RWPE1 (cell line): ENCODE measurements at regions not wholly inside any gene's neighbourhood (a gene's known extent, or its start where the extent isn't known, plus 50 kb on each side); places are given as distances from the start of the nearest gene placed in this dataset.
"Not testable (repeated sequence)": the region's sequence is repeated elsewhere in the genome, so short reads cannot be mapped to it uniquely, and the experiment has no call there.

Experiments used
- CTCF ChIA-PET: fragments of 350-600 bp; sonication (Branson Sonifier 250); formaldehyde crosslinking; extraction: SDS; loops from one replicate; lab custom pipeline; 2021; lab: Yijun Ruan, JAX
- POLR2A ChIA-PET: fragments of 400-600 bp; formaldehyde crosslinking; extraction: SDS; loops from one replicate; lab custom pipeline; 2020; ENCODE audit warnings: antibody characterized with exemption; ENCODE audit not compliant: low non-redundant PET; lab: Yijun Ruan, JAX
- DNase-seq: peaks from one replicate; pipeline ENCODE4 v3.0.0; 2012; ENCODE audit warnings: low spot score
- H3K27ac ChIP-seq: fragments of 450-650 bp; 2 replicates; pipeline ENCODE4 v1.5.1; 2017
- TF ChIP-seq, protein P1 (sequence below): fragments of 450-650 bp; conservative IDR thresholded peaks from 2 replicates; pipeline ENCODE4 v1.5.1; 2017; ENCODE audit warnings: low read depth, mild to moderate bottlenecking

DNA sequence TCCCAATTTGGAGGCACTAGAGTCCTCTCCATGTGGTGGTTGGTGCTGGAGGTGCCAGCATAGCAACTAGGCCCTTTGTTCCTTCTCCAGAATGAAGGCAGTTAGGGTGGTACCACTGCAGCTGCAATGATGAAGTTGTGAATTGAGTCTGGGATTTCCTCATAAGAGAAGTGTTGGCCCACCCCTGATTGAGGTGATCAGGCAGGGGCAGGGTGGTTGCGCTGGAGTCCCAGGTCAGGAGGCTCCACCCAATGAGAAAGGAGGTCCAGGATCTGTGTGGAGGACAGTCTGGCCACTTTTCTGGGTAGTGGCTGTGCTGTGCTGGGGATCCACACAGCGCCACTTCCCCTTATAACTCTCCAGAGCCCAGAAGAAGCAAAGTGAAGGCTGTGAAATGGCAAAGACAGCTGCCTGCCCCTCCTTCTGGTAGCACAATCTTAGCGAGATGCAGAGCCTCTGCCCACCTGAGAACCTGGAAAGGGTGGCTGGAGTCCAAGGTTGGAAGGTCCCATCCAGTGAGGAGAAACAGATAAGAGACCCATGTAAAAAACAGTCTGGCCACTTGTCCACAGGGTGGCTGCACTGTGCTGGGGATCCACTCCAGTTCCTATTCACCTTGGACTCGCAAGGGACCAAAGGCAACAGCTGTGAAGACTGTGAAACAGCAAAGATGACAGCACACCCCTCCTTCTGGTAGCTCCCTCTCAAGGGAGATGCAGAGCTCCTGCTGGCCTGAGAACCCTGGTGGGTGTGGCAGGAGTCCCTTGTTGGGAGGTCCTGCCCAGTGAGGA lies 124.6 kb downstream of the RRAGB start:
- H3K27ac ChIP-seq: no peak overlapping the region
- TF ChIP-seq, protein P1, sequence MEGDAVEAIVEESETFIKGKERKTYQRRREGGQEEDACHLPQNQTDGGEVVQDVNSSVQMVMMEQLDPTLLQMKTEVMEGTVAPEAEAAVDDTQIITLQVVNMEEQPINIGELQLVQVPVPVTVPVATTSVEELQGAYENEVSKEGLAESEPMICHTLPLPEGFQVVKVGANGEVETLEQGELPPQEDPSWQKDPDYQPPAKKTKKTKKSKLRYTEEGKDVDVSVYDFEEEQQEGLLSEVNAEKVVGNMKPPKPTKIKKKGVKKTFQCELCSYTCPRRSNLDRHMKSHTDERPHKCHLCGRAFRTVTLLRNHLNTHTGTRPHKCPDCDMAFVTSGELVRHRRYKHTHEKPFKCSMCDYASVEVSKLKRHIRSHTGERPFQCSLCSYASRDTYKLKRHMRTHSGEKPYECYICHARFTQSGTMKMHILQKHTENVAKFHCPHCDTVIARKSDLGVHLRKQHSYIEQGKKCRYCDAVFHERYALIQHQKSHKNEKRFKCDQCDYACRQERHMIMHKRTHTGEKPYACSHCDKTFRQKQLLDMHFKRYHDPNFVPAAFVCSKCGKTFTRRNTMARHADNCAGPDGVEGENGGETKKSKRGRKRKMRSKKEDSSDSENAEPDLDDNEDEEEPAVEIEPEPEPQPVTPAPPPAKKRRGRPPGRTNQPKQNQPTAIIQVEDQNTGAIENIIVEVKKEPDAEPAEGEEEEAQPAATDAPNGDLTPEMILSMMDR: no peak
- no peak for DNase-seq
- CTCF ChIA-PET: no interaction called here
- POLR2A ChIA-PET: no interaction called here

DNA sequence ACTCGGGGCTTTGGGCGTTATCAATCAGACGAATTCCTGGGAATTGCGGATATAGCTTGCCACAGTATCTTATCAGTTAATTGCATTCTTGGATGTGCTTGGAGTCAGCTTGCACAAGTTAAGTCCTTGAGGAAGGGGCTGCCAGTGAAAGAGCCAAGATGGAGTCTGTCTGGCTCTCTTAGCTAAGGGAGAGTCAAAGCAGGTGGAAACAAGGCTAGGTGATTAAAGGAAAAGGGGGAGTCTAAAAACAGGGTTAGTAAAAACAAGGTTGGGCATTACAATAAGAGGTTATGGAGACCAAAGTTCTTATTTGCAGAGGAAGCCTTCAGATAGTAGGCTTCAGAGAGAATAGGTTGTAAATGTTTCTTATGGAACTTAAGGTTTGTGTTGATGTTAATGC lies 149.2 kb downstream of the RRAGB start:
- H3K27ac ChIP-seq, DNase-seq, POLR2A ChIA-PET, CTCF ChIA-PET: not testable (repeated sequence)

DNA sequence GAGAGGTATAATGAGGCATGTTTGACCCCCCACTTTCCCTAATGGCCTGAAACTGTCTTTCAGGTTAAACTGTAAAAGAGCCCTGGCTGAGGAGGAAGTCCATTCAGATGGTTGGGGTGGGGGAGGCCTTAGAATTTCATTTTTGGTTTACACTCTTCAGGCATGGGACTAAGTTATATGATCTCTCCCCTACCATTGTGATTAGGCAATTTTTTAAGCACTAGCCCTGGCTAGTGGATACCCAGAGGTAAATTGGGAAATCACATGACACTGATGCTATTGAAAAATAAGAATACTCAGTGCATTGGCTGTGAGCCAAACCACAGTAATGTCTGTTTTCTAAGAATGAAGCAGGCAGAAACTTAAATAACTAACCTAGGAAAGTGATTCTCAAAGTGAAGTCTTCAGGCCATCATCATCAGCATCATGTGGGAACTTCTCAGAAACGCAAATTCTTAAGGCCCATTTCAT lies 149.7 kb downstream of the RRAGB start:
- ChIA-PET POLR2A (no interaction called here), CTCF (no interaction called here)
- no peak overlapping the region for H3K27ac ChIP-seq
- TF ChIP-seq, protein P1: no peak
- peak; percentile 0 for DNase-seq

DNA sequence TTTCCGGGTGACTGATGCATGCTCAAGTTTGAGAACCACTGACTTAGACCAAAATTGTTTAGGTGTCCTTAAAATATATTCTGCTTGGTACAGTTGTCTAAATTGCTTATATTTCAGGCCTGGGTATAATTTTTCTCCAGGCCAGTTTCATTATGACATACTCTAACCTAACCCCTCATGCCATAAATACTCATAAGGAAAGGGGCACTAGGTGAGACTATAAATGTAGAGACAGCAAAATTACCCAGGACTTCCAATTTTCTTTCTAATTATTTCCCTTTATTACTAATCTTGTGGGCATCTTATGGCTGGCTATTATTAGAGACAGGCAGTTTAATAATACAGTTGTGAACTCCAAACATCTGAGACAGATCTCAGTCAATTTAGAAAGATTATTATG lies 150.2 kb downstream of the RRAGB start:
- POLR2A ChIA-PET: no interaction called here
- no peak overlapping the region for H3K27ac ChIP-seq
- DNase-seq: no peak
- CTCF ChIA-PET: no interaction called here
- TF ChIP-seq, protein P1: no peak

DNA sequence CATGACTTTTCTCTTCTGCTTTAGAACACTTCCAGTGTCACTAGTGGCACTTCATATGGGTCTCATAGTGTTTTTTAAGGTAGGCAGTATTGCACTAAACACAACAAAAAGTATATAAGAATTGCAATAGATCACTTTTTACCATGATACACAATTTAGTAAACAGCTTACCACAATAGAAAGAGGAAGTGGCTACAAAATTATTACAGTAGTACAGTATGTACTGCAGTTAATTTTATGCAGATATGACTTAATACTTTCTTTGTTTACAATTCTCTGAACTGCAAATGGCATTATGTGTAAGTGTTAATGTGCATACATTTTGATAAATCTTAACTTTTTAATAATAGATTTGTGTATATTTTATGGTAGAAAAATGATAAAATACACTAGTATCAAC lies 157.3 kb downstream of the RRAGB start:
- POLR2A ChIA-PET: no interaction called here

DNA sequence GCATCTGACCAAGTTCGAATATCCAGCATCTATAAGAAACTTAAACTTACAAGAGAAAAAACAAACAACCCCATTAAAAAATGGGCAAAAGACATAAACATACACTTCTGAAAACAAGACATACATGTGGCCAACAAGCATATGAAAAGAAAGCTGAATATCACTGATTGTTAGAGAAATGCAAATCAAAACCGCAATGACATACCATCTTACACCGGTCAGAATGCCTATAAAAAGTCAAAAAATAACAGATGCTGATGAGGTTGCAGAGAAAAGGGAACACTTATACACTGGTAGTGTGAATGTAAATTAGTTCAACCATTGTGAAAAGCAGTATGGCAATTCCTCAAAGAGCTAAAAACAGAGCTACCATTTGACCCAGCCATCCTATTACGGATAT lies 166.0 kb downstream of the RRAGB start:
- H3K27ac ChIP-seq, CTCF ChIA-PET, DNase-seq, POLR2A ChIA-PET: not testable (repeated sequence)

More for the DNA sequence above, 157.3 kb downstream of the RRAGB start:
- H3K27ac ChIP-seq: no peak overlapping the region
- no peak for DNase-seq
- TF ChIP-seq, protein P1: no peak
- CTCF ChIA-PET: no interaction called here

DNA sequence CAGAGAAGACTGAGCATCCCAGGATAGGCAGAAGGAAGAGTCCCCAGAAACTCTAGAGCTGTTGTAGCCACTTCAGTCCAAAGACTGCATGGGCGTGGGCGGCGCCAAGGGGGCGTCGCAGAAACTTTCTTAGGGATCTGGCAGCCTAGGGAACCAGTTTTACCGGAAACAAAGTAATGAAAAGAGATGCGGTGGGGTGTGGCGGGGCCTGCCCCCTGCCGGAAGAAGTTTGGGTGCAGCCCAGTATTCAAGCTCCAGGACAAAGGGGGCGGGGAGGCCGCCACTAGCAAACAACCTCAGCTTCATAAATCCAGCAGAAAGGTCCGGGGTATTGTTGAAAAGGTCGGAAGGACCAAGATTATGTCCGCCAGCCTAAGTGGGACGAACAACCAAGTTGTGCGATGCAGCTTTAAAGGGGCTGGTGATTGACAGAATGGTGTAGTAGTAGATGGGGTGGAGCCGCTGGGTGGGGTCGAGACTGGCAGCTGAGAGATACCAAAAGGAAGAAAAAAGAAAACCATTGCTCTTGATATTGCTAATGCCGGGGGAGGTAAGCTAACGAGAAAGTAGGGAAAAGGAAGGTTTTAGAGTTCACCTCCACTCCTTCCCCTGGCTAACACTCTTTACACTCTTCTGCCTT lies 190.5 kb downstream of the RRAGB start:
- POLR2A ChIA-PET: no interaction called here
- CTCF ChIA-PET: no interaction called here
- DNase-seq: peak; percentile 3
- TF ChIP-seq, protein P1: peak; percentile 20; the same call in 1 of the 2 replicates
- H3K27ac ChIP-seq: peak overlapping the region; percentile 47
